Endodermal cell (in vitro differentiated cells): ENCODE measurements at regions not wholly inside any gene's neighbourhood (a gene's known extent, or its start where the extent isn't known, plus 50 kb on each side); places are given as distances from the start of the nearest gene placed in this dataset.

Experiments used
- DNase-seq: peaks from one replicate; pipeline ENCODE4 v3.0.0-alpha.2; 2017
- H3K27ac ChIP-seq: 2 replicates; pipeline ENCODE4 v1.5.1; 2013; ENCODE audit warnings: mild to moderate bottlenecking, low read depth, low read length, moderate library complexity
- H3K27me3 ChIP-seq: 2 replicates; pipeline ENCODE4 v1.6.1; 2013; ENCODE audit warnings: mild to moderate bottlenecking, low read length, moderate library complexity; ENCODE audit not compliant: insufficient read depth, control insufficient read depth, poor library complexity, severe bottlenecking
- H3K36me3 ChIP-seq: 2 replicates; pipeline ENCODE4 v1.7.0; 2013; ENCODE audit warnings: mild to moderate bottlenecking, low read length, moderate library complexity; ENCODE audit not compliant: control insufficient read depth, insufficient read depth
- H3K4me1 ChIP-seq: one replicate; pipeline ENCODE4 v1.7.0; 2013; ENCODE audit warnings: low read length; ENCODE audit not compliant: control insufficient read depth, insufficient read depth
- H3K4me3 ChIP-seq: 2 replicates; pipeline ENCODE4 v1.5.1; 2013; ENCODE audit warnings: mild to moderate bottlenecking, low read length, moderate library complexity
- H3K9ac ChIP-seq: 2 replicates; pipeline ENCODE4 v1.6.1; 2013; ENCODE audit warnings: mild to moderate bottlenecking, low read length, moderate library complexity; ENCODE audit not compliant: poor library complexity, severe bottlenecking; ENCODE audit errors: extremely low read depth
- H3K9me3 ChIP-seq: 2 replicates; pipeline ENCODE4 v1.6.1; 2013; ENCODE audit warnings: mild to moderate bottlenecking, low read length, moderate library complexity; ENCODE audit not compliant: control insufficient read depth
- H3K27ac Mint-ChIP-seq: 2 replicates; pipeline ENCODE4 v1.8.0; 2020; ENCODE audit warnings: mixed read lengths
- H3K27me3 Mint-ChIP-seq: 2 replicates; pipeline ENCODE4 v1.8.0; 2021; ENCODE audit warnings: mild to moderate bottlenecking, mixed read lengths; ENCODE audit not compliant: insufficient read depth
- H3K36me3 Mint-ChIP-seq: 2 replicates; pipeline ENCODE4 v1.8.0; 2020; ENCODE audit warnings: low read depth, mixed read lengths
- H3K4me1 Mint-ChIP-seq: 2 replicates; pipeline ENCODE4 v1.8.0; 2020; ENCODE audit warnings: mixed read lengths
- H3K4me3 Mint-ChIP-seq: 2 replicates; pipeline ENCODE4 v1.8.0; 2020; ENCODE audit warnings: mild to moderate bottlenecking, moderate library complexity, mixed read lengths
- H3K9me3 Mint-ChIP-seq: 2 replicates; pipeline ENCODE4 v1.8.0; 2020; ENCODE audit warnings: mild to moderate bottlenecking, mixed read lengths
- WGBS, 2 experiments: methylation state at CpG; one replicate each; pipeline versions ENCODE4 v1.1.5 to v1.1.7; 2013; ENCODE audit warnings: missing lambda C conversion rate in 2 of 2, mixed read lengths in 1 of 2; ENCODE audit not compliant: insufficient coverage in 1 of 2, insufficient read length in 1 of 2; 5-methylcytosine and 5-hydroxymethylcytosine counted together
- TF ChIP-seq, protein P1 (sequence below): fragments of 200-600 bp; sonication (generic); conservative IDR thresholded peaks from 2 replicates; pipeline ENCODE4 v1.5.0; 2021; ENCODE audit warnings: antibody characterized with exemption, mild to moderate bottlenecking

- no peaks in the 10 kb centered on the region for H3K36me3 ChIP-seq
- H3K4me1 Mint-ChIP-seq, result no peaks in the 10 kb centered on the region
Measured at GRCh38 chr15:83352119-83352518, 67.7 kb upstream of the BNC1 start.

GRCh38 chr15:83356501-83357399, 72.3 kb upstream of the BNC1 start:
- DNase-seq, result no peak
- Histone ChIP-seq H3K9ac (no peak overlapping the region), H3K4me3 (no peak overlapping the region), H3K36me3 (no peaks in the 10 kb centered on the region), H3K27me3 (peaks cover 9% of the 10 kb centered on the region), H3K9me3 (no peaks in the 10 kb centered on the region), H3K4me1 (no peaks in the 10 kb centered on the region), H3K27ac (no peak overlapping the region)
- Mint-ChIP-seq H3K27me3 (peaks cover 11% of the 10 kb centered on the region), H3K36me3 (no peaks in the 10 kb centered on the region), H3K9me3 (peaks cover 8% of the 10 kb centered on the region), H3K27ac (no peak overlapping the region), H3K4me3 (no peak overlapping the region), H3K4me1 (no peaks in the 10 kb centered on the region)
- WGBS, 2 experiments, result 82 to 84% methylated on average over 5 to 13 of the region's 13 CpGs
- TF ChIP-seq, protein P1, sequence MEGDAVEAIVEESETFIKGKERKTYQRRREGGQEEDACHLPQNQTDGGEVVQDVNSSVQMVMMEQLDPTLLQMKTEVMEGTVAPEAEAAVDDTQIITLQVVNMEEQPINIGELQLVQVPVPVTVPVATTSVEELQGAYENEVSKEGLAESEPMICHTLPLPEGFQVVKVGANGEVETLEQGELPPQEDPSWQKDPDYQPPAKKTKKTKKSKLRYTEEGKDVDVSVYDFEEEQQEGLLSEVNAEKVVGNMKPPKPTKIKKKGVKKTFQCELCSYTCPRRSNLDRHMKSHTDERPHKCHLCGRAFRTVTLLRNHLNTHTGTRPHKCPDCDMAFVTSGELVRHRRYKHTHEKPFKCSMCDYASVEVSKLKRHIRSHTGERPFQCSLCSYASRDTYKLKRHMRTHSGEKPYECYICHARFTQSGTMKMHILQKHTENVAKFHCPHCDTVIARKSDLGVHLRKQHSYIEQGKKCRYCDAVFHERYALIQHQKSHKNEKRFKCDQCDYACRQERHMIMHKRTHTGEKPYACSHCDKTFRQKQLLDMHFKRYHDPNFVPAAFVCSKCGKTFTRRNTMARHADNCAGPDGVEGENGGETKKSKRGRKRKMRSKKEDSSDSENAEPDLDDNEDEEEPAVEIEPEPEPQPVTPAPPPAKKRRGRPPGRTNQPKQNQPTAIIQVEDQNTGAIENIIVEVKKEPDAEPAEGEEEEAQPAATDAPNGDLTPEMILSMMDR, result no peak

More at GRCh38 chr15:83352119-83352518, 67.7 kb upstream of the BNC1 start:
- no peak for DNase-seq
- H3K27ac ChIP-seq, result no peak overlapping the region
- Mint-ChIP-seq H3K36me3 (no peaks in the 10 kb centered on the region), H3K4me3 (no peak overlapping the region), H3K27me3 (peaks cover 6% of the 10 kb centered on the region), H3K9me3 (peaks cover 8% of the 10 kb centered on the region), H3K27ac (no peak overlapping the region)
- 93 to 100% methylated on average over 1 of the region's 1 CpG for WGBS, 2 experiments
- TF ChIP-seq, protein P1, result no peak
- no peaks in the 10 kb centered on the region for H3K4me1 ChIP-seq
- H3K9ac ChIP-seq, result no peak overlapping the region
- H3K4me3 ChIP-seq, result no peak overlapping the region
- no peaks in the 10 kb centered on the region for H3K9me3 ChIP-seq
- H3K27me3 ChIP-seq, result no peaks in the 10 kb centered on the region

GRCh38 chr15:83358972-83359564, 74.6 kb upstream of the BNC1 start:
- 89% methylated on average over 7 to 13 of the region's 13 CpGs for WGBS, 2 experiments
- Mint-ChIP-seq H3K9me3 (peaks cover 6% of the 10 kb centered on the region), H3K36me3 (no peaks in the 10 kb centered on the region), H3K4me3 (no peak overlapping the region), H3K4me1 (no peaks in the 10 kb centered on the region), H3K27ac (no peak overlapping the region), H3K27me3 (peaks cover 26% of the 10 kb centered on the region)
- Histone ChIP-seq H3K9me3 (no peaks in the 10 kb centered on the region), H3K27ac (no peak overlapping the region), H3K4me1 (no peaks in the 10 kb centered on the region), H3K4me3 (no peak overlapping the region), H3K9ac (no peak overlapping the region), H3K27me3 (peaks cover 20% of the 10 kb centered on the region), H3K36me3 (no peaks in the 10 kb centered on the region)
- no peak for DNase-seq
- TF ChIP-seq, protein P1, result no peak
